HUDEP-2 (cell line): ENCODE measurements at regions not wholly inside any gene's neighbourhood (a gene's known extent, or its start where the extent isn't known, plus 50 kb on each side); places are given as distances from the start of the nearest gene placed in this dataset.
"Not testable (repeated sequence)": the region's sequence is repeated elsewhere in the genome, so short reads cannot be mapped to it uniquely, and the experiment has no call there.

Source experiments
- DNase-seq, 76 experiments: peaks; one replicate each; lab custom pipeline; 2025; ENCODE audit not compliant: unreplicated experiment in 76 of 76; lab: John Stamatoyannopoulos, UW

DNA sequence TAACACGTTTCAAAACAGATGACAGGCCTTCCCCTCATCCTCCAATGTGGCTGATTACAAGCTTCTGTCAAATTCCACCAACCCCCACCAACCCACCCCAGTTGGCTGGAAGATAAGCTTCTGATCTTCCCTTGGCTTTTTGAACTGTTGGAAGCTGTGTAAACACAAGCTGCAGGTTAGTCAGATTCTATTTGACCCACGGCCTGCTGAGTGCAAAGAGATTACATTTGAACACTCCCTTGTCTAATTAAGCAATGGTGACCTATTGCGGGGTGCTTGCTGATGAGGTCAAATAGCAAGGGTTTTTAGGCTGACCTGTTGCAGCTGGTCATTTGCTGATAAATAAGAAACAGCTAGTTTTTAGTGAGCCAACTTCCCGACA is 379.7 kb downstream of the BMP2 start:
- DNase-seq: no peak

DNA sequence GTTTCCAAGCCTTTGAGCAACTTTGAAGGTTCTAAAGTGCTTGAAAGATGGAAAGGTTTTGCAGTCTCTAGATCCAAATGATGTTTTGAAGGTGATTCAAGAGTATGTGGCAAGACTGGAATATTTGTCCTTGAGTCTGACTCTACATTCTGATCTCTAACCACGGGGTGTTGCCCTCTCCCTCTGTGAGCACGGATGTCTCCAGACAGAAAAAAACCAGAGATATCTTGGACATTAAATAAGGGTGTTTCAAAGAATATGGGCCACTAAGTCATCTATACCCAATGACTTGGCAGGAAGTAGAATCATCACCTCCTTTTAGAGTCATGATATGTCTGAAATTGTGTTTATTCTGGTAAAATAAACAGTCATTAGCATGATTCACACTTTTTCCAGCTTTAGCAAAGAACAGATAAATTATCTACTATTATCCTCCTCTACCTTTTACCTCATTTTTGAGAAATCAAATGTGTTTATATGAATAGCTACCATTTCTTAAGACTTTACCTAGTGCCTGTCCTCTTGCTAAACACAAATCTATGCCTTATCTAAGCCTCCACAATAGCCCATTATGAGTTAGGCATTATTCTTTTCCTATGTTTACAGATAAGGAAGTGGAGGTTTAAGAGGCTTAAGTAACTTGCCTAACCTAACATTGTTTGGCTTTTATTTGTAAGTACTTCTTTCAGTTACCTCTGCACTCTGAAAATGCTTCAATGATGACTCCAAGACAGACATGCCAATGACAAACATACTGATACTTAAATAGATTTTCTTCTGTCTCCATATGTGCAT is 384.4 kb downstream of the BMP2 start:
- no peak for DNase-seq

DNA sequence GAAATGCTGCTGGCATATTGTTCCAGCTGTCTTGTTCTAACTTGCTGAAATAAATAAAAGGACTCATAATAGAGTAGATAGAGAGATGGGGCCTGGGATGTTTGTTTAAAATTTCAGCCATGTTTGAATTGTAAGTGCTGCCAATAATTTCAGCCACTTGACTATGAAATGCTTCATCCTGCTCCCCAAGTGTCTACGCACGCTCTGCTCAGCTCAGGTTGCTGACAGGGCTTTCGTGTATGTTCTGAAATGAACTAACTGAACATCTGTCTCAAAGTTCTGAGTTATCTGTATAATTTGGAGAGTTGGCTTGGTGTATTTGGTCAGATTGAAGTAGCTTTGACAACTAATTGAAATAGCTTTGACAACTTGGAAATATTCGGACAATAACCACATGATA is 387.8 kb downstream of the BMP2 start:
- DNase-seq: no peak

DNA sequence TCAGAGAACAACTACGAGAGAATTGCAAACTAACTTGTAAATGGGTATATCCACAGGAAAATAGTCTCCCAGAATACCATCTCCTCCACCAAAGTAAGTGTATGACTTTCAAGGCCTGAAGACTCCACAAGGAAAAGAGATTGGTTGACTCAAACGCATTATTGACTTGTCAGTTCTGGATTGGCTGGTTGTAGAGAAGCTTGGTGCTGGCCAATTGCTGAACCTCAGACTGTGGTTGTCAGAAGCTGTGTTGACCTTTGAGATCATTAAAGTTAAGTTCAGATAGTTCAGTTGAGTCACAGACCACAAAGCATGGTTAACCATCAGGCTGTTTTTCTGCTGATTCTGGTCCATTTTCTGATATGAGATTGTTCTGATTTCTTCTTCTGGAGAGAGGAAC is 388.3 kb downstream of the BMP2 start:
- DNase-seq: no peak

DNA sequence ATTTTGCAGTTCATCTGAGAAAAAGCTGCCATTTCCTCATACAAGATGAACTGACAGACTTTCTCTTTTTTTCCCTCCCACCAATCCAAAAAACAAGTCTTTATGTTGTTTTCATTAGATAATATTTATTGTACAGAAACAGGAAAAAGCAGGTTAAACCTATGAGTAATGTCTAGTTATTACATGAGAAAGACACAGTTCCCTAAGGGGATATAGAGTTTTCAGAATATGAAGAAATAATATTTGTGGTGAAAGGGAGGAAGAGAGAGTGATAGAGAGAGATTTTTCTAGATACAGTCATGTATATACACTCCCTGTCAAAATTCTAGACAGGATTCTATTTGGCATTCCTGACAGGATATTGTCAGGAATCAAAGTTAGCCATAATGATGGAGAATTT is 392.4 kb downstream of the BMP2 start:
- no peak for DNase-seq

DNA sequence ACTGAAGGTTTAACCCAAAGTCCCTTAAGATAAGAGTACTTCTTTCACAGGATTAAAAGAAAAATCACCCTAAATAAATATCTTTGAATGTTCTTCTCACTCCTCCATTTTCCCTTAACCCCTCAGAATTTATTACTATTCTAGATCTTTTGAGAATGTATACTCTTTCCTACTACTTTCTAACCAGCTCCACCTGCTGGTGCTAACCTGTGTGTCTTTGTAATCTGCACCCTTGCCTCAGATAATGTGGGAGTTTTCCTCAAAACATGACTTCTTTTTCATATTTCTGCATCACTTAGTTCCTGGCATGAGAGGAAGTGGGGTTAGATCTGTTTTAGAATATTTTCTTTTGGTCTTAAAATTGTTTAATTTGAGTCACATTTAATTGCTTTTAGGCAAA is 394.2 kb downstream of the BMP2 start:
- DNase-seq: no peak

DNA sequence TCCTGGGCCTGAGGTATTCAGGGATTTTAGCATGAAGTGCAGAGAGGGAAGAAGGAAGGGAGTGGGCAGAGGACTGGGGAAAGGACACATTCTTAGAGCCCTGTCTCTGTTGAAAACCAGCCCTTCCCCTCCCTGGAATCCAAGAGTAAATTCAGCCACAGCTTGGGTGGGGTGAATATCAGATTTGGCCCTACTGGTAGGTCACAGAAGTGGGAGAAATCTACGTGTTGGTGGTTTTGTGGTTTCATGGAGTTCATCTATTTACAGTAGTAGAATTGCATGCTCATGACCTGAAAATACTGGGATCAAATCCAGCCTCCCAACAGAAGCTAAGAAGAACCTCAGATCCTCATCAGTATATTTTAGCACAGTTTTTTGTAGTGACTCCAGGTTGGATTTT is 404.4 kb downstream of the BMP2 start:
- DNase-seq: no peak

DNA sequence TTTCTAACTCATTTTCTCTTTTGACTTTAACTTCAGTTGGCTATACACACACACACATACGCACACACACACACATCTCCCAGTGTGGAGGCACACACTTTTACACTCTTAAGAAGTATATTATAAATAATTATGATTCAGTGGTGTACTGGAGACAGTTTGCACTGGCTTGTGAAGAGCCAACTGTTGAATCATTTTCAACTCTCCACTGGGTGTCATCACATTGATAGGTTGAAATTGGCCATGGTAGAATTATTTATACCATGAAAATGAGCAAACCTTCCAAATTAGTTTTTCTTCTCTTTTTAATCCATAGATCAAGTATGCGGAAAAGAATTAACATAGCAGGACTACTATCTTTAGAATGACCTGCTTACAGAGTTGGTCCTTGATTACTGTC is 407.1 kb downstream of the BMP2 start:
- no peak for DNase-seq

DNA sequence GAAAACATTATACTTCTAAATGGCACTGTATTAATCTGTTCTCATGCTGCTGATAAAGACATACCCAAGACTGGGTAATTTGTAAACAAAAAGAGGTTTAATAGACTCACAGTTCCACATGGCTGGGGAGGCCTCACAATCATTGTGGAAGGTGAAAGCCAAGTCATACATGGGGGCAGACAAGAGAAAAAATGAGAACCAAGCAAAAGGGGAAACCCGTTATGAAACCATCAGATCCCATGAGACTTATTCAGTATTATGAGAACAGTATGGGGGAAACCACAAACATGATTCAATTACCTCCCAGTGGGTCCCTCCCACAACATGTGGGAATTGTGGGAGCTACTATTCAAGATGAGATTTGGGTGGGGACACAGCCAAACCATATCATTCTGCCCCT is 408.3 kb downstream of the BMP2 start:
- not testable (repeated sequence) for DNase-seq

DNA sequence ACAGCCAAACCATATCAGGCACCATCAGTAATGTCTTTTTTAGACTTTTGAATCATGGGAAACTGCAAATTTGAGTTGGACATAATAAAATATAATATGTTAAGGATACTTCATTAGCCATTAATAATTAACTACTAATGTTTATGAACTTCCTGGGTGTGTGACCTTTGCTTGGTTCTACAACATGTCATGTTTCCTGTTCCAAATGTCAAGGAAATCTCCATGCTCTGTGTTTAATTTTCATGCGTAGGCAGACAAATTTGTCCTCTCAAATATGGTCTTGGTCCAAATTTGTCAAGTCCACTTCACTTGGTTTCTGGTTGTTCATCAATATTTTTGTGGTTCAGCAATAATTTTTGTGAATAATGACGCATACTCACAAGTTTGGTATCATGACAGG is 410.5 kb downstream of the BMP2 start:
- no peak for DNase-seq

DNA sequence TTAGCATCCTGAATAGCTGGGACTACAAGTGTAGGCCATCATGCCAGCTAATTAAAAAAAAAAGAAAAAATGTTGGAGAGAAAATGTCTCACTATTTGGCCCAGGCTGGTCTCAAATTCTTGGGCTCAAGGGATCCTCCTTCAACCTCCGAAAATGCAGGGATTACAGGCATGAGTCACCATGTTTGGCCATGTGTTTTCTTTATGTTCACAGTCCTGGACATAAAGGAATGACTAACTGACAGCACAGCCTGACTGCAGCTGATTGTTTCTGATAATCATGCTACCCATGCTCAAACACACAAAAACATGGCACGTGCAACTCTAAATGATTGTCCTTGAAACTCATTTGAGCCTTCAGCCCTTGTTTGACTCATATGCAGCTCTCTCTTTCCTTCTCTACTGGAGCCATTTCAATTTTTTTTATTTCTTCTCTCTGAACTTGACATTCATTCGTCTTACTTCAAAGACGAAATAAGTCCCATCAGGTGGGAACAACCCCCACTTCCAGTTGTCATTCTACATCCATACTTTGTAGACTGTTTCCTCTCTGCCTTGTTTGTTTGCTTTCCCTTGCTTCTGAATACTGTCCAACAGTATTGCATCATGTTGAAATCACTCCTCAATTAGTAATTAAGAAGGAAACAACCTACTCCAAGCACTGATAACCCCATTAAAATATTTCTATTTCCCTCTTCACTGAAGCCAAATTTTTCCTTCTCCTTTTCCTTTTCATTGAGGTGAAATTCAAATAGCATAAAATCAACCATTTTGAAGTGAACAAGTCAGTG is 413.0 kb downstream of the BMP2 start:
- no peak for DNase-seq

DNA sequence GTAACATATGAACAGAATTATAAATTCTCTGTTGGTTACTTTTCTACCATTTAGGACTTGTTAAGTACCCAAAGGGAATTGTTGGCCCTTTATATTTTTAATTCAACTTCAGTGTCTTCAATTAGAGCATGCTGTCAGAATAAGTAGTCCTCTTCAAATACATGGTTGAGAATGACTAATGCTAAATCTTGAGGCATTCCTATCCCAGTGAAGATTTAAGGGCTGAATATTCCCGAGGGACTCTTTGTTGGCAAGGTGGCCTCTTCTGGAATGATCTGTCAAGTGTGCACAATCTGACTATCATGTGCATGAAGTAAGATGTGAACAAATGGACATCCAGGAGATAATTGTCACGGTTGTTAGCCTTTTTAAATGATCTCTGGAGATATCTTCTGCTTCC is 421.7 kb downstream of the BMP2 start:
- DNase-seq: no peak

DNA sequence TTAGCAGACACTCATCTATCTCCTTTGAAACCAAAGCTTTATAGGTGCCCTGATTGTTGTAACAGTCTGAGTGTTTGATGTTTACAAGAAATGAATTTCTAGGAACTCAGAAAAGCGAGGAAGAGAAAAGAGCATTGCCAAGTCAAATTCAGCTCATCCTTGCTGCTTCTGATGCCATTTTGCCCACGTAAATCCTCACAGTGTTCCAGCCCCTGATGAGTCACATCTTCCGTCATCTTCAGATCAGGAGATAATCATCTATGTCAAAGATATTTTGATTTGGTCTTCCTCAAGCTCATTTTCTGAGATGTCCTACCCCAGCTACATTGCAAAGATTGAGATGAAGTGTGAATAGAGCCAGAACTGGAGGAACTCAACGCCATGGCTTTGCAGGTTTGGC is 426.2 kb downstream of the BMP2 start:
- no peak for DNase-seq

DNA sequence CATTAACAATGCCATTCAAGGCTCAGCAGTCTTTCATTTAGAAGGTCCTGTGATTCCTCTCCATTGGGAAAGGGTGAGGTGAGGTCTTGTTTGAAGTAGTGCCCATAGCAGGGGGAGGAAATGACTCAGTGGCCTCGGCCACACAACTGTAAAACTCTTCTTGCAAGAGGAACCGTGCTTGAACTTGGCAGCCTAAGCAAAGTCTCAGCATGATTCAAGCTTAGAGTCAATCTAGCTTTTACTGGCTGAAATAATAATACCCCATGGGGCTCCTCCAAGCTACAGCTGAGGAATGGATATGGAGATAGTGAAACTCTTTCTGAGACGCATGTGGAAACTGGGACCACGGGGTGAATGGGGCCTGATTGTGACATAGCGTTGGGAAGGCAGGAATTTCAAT is 428.2 kb downstream of the BMP2 start:
- DNase-seq: no peak

DNA sequence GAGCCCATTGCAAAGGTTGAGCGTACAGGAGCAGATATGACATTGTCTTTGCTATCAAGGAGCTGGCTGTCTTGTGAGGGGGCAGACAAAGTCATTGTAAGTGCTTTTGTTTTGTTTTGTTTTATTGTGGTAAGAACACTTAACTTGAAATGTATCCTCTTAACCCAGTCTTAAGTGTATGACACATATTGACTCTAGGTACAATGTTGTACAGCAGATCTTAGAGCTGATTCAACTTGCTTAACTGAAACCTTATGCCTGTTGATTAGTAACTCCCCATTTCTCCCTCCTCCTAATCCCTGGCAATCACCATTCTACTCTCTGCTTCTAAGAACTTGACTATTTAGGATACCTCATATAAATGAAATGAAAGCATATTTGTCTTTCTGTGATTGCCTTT is 429.0 kb downstream of the BMP2 start:
- DNase-seq: no peak

DNA sequence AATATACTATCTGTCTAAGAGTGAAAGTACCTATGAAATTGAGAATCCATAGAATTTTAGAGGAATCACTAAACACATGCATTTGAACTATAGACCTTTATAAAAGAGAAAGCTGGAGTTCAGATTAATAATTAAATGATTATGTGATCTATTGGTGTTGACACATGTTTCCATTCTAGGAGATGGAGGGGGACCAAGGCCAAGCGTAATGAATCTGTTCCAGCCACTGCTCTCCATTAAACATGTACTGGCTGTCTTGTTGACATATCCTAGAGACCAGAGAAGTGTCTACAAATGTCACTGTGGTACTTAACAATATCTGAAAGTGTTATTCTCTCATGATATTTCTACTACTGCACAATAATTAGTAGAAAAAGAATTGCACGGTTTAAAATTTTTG is 432.4 kb downstream of the BMP2 start:
- no peak for DNase-seq

DNA sequence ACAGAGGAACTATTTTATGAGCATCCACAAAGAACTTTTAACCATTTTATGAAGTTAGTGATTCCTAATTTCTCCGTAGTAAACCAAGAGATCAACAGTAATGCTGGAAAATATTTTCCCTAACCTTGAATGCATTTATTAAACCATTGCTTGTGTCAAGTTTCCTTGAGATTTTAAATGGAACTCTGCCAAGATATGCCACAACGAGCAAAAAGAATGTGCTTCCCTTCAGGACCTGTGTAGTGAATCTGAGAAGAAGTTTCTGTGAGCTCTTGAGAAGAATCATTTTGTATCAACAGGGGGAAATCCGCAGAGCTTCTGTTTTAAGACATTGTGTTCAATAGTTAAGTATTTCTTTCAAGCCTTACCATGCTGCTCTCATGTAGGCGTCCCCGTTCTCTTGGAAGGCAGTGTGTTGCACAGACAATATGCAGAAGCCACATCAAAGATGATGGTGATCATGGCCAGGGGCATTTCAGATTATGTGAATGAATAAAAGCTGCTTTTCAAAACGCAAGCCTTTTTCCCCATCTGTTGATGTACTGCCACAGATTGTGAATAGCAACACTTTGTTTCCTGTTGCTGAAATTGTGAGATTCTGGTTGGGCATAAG is 439.8 kb downstream of the BMP2 start:
- DNase-seq: no peak

DNA sequence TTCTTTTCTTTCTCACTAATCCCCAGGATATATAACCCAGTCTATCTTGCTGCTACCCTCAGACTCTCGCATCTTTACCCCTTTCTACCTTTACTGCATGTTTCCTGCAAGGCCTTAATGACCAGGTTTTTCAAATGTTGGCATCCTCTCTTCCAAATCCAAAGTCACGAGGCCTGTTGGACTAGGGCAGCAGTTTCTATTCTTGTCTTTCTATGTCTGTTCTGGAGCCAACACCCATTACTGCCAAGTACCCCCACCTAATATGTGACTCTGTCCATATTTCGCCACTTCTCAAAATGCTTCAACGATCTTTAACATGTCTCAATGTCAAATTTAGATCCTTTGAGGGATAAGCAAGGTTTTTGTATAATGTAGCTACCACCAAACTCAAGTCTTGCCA is 443.4 kb downstream of the BMP2 start:
- DNase-seq: no peak

DNA sequence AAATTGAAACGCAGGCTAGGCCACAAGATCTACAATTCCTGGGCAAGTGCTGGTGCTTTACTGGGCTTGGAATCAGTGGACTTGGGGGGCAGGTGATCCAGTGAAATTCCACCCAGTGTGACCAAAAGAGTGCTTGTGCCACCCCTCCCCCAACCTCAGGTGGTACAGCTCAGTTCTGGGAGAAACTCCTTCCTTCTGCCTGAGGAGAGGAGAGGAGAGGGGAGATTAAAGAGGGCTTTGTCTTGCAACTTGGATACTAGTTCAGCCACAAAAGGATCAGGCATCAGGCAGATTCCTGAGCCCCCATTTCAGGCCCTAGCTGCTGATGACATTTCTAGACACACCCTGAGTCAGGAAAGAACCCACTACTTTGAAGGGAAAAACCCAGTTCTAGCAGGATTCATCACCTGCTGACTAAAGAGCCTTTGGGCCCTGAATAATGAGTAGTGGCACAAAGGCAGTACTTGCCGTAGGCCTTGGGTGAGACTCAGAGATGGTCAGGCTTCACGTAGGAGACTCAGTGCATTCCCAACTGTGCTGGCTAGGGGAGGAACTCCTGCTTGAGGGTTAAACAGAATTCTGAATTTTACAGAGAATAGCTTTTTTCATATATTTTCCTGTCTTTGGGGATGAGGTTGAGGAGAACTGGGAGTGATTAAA is 446.7 kb downstream of the BMP2 start:
- DNase-seq: no peak

DNA sequence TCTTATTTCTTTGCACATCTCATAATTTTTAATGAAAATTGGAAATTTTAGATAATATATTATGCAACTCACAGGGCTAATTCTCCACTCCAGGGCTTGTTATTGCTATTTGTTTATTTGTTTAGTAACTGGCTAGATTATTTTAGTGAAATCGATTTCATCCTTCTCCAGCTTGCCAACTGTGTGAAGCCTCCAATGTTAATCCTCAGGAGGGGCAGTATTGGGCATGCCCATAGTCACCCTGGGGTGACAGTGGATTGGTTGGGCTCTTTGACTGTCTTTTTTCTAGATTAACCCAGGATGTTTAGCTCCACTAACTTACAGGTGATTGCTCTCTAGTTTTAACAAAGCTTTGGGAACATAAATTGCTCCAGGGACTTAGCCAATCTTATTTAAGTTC is 450.1 kb downstream of the BMP2 start:
- no peak for DNase-seq

DNA sequence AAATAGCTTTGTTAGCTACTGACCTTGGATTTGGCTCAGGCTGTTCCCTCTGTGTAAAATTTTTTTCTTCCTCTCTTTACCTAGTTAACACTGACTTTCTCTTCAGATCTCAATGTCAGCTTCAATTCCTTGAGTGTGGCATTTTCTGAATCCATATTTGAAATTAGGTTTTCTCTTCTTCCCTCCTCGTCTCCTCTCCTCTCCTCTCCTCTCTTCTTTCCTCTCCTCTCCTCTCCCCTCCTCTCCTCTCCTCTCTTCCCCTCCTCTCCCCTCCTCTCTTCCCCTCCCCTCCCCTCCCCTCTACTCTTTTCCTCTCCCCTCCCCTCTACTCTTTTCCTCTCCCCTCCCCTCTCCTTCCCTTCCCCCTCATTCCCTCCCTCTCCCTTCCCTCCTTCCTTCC is 453.3 kb downstream of the BMP2 start:
- DNase-seq: no peak
